NCI-H524 (cell line): ENCODE measurements at regions not wholly inside any gene's neighbourhood (a gene's known extent, or its start where the extent isn't known, plus 50 kb on each side); places are given as distances from the start of the nearest gene placed in this dataset.
A peak's percentile ranks its signal among the peaks of the same experiment; 100 is the strongest.
"Not testable (repeated sequence)": the region's sequence is repeated elsewhere in the genome, so short reads cannot be mapped to it uniquely, and the experiment has no call there.

ENCODE experiments used
- DNase-seq, 2 experiments: peaks; one replicate each; lab custom pipeline; 2025; lab: John Stamatoyannopoulos, UW

DNA sequence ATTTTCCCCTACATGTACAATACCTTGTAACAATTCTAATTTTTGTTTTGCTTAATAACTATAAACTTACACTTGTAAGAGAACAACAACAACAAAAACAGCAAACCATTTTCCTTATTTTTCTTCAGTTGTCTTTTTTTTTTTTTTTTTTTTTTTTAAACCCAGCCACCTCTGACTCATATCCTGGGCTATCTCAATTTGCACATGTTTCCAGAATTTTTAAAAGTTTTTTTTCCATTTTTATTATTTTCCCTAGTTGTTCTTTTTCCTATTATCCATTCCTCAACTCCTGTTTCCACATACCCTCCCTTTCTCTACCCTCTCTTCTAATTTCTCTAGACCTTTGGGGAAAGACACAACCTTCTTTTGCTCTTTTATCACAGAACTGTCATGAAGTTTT lies 112.5 kb downstream of the EFEMP1 start:
- no peak for DNase-seq

GRCh38 chr2:55810622-55811020 lies 113.0 kb downstream of the EFEMP1 start:
- DNase-seq, result no peak

GRCh38 chr2:55809875-55810621 lies 113.5 kb downstream of the EFEMP1 start:
- DNase-seq, result no peak

GRCh38 chr2:55807900-55808299 lies 114.3 kb upstream of the PNPT1 start:
- DNase-seq, result no peak

DNA sequence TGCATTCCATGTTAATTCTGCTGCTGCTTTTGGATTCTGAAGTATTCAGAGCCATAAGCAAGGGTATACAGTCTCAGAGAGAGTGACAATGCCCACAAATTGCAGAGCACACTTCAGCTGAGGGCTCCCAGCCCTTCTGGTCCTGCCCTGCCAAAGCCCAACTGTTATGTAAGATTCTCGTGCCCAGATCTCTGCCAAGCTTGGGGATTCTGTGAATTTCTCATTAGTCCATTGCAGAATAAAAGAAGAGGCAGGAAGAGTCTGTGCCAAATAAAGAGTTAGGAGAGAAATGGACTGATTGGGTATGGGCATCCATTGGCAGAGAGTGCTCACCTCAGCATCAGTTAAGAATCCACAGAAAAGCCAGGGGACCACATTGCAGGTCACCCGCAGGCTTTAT lies 112.0 kb upstream of the PNPT1 start:
- no peak for DNase-seq

DNA sequence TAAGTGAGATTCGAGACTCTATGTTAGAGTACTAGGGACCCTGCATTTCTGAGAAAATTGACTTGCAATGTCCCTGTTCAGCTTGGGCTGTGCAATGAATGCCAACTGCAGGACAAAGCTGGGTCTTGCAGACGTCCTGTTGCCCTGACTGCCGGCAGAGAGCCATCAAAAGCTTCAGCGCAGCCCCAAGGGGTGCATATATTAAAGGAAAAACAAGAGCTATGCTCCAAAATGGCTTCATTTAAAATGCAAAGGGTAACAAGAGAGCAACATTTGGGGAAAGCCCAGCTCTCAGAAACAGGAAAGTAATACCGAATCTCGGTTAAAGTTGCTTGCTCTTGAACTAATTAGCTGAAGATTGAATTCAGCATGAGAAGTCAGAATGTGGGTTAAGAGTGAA lies 110.9 kb upstream of the PNPT1 start:
- DNase-seq, result no peak

DNA sequence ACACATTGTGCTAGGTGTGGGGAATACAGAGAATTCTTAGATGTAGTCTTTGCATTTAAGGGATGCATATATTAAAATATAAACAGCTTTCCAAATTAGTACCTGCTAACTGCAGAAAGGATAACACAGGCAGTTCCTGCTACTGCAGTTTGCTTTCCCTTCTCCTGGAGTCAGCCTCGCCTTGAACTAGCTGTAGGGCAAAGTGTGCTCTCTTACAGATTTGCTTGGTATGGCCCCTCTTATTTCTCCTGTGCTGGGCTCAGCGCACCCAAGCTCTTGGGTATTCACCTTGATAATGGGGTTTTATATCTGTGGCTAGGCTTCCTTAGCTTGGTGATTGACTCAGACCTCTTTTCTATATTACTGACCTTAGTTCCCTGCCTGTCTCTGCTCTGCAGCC lies 108.4 kb upstream of the PNPT1 start:
- DNase-seq, result no peak

DNA sequence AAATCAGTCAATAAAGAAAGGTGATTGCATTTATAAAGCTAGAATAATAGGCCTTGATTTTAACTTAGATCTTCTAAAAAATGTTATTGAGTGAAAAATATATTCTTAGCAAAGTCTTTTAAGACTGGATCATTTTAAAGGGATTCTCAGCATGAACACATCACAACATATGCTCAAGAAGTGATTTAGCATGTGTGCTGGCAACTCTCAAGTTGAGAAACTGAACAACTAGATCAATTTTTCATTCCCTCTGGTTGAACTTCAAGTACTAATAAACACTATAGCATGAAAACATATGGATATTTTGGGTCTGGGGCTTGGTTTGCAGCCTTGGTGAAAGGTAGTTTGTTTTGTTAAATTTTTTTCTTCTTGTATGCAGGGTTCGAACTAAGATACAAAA lies 107.8 kb upstream of the PNPT1 start:
- DNase-seq, result no peak

- not testable (repeated sequence) for DNase-seq
Observed at GRCh38 chr2:55799624-55800023, 106.0 kb upstream of the PNPT1 start.

GRCh38 chr2:55796121-55796520 lies 102.5 kb upstream of the PNPT1 start:
- DNase-seq, result no peak

DNA sequence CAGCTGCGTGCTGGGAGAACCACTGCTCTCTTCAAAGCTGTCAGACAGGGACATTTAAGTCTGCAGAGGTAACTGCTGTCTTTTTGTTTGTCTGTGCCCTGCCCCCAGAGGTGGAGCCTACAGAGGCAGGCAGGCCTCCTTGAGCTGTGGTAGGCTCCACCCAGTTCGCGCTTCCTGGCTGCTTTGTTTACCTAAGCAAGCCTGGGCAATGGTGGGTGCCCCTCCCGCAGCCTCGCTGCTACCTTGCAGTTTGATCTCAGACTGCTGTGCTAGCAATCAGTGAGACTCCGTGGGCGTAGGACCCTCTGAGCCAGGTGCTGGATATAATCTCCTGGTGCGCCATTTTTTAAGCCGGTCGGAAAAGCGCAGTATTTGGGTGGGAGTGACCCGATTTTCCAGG lies 100.0 kb upstream of the PNPT1 start:
- not testable (repeated sequence) for DNase-seq

GRCh38 chr2:55786280-55786679 lies 92.6 kb upstream of the PNPT1 start:
- no peak for DNase-seq

DNA sequence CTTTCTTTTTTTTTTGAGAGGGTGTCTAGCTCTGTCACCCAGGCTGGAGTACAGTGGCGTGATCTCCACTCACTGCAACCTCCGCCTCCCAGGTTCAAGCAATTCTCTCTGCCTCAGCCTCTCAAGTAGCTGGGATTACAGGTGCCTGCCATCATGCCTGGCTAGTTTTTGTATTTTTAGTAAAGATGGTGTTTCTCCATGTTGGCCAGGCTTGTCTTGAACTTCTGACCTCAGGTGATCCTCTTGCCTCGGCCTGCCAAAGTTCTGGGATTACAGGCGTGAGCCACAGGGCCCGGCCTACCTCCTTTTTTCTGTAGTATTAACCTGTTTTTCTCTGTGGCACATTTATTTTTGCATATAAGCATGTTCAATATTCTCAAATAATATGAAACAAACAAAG lies 90.1 kb upstream of the PNPT1 start:
- not testable (repeated sequence) for DNase-seq

DNA sequence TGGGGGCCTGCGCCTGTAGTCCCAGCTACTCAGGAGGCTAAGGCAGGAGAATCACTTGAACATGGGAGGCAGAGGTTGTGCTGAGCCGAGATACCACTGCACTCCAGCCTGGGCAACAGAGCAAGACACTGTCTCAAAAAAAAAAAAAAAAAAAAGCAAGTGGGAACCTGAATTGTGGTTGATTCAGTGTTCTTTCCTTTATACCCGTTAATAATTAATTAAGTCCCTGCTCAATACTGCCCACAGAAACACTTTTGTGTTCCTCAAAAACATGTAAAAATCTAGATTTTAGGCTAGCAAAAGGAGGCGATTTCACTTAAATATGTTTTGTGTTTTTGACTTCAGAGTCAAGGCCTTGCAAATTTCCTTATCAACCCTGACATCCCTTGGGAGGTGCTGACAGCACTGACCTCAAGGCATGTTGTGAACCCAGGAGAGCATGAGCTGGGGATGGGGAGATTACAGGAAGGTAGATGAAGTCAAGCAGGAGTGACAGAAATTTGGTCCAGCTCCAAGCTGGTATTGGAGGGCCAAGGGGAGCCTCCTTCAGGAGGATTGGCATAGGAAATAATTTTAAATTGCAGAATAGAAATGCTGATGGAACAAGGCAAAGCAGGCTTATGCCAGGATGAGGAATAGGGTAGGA lies 89.0 kb upstream of the PNPT1 start:
- no peak for DNase-seq

- no peak for DNase-seq
Observed at GRCh38 chr2:55781542-55781941, 87.9 kb upstream of the PNPT1 start.

DNA sequence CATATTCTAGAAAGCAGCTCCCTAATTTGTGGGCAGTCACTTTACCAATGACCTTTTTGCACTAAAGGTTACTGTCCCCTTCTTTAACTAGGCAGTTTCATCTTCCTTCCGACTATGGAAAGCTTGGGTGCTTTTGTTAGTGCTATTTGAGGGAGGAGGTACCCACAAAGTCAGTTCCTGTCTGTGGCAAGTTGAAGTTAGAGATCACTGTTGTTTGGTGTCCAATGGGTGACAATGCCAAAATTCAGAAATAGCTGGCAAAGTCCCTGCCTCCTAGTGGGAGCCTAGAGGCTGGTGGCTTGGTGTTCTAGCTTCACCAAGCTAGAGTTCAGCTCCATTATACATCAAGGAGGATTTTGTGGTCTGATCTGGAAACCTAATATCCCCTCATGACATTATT lies 87.1 kb upstream of the PNPT1 start:
- no peak for DNase-seq

GRCh38 chr2:55779459-55780421 lies 86.1 kb upstream of the PNPT1 start:
- DNase-seq, result peak in 1 of 2 experiments; percentile 26

GRCh38 chr2:55776966-55777365 lies 83.3 kb upstream of the PNPT1 start:
- no peak for DNase-seq

DNA sequence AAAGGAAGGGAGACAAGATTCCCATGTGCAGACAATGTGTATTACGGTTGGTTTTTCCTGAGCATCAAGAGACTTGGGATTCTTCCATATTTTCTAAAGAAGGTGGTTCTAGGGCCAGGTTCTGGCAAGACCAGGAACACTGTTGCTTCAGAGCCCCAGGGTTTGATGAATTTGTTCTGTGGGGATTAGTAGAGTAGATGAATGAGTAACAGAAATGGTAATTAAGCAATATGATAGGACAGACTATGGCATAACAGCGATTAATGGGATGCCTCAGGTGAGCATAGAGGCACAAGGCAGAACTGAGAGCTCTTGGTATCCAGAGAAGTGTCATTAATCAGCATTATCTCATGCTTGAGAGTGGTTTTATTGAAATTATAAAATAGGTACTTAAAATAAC lies 82.8 kb upstream of the PNPT1 start:
- peak; percentile 3 to 32 for DNase-seq

- DNase-seq, result no peak
Observed at GRCh38 chr2:55775828-55776227, 82.2 kb upstream of the PNPT1 start.

DNA sequence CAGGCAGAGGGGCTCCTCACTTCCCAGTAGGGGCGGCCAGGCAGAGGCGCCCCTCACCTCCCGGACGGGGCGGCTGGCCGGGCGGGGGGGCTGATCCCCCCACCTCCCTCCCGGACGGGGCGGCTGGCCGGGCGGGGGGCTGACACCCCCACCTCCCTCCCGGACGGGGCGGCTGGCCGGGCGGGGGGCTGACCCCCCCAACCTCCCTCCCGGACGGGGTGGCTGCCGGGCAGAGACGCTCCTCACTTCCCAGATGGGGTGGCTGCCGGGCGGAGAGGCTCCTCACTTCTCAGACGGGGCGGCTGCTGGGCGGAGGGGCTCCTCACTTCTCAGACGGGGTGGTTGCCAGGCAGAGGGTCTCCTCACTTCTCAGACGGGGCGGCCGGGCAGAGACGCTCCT lies 80.0 kb upstream of the PNPT1 start:
- not testable (repeated sequence) for DNase-seq

DNA sequence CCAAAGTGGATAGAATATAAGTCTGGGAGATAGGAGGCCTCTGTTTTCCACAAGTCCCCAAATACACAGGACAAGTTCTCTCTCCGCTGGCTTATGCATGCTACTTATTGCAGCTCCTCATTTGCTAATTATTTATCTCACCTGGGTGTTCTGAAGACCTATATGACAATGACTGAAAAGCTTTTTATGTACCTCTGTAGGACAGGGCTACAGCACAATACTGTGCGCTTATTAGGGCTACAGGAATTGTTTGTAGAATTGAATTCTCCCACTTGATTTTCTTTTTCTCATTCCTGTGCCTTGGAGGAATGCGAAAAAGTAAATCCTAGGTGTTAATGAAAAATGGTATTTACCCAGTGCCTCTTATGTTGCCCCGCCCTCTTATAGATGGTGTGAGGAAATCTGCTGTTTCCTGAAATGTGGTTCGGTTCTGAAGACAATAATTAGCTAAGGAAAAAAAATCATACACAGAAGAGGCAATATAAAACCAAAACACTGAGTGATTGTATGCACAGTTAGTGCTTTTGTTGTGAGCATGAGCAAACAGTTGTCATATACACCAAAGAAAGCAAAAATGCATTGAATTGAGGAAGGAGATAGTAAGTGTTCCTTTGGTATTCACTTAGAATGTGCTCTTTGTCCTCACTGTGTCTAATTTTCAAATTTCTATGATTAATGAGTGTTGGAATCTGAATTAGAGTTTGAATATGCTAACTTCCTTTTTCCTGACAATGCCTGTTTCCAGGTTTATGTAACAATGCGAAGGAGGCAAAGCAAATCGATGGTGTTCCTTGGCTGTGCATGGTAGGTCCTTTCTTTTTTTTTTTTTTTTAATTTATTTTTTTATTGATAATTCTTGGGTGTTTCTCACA lies 78.7 kb upstream of the PNPT1 start:
- no peak for DNase-seq
